ENCODE measurements at regions not wholly inside any gene's neighbourhood (a gene's known extent, or its start where the extent isn't known, plus 50 kb on each side); places are given as distances from the start of the nearest gene placed in this dataset.

DNA sequence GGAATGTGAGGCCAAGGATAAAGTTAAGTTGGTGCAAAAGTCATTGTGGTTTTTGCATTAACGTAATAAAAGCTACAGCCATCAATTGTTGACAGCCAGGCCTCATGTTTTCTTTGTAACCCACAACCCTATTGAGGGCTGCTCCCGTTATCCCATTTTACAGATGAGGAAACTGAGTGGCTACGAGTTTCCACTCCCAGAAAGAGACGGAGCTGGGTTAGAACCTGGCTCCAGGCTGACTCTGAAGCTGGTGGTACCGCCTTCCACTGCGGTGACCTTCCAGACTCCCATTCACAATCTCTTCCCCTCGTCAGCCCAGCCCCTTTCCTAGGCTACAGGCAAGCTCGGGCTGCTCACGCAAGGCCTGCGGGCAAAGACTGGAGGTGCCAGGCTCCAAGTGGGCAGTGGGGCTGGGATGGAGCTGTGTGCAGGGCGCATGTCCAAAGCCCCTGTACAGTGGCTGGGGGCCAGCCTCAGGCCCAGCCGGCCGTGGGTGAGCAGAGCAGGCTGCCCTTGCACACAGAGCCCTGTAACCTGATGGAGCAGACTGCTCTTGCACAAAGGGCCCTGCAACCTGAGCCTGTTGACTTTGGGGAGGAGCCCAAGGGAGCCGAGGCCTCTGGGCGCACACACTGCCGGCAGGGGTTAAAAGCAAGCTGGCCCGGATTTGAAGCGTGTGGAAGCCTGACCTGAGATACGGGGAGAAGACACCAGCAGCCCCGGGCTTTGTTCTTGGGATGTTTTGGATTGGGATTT, 97.4 kb upstream of the TMPRSS2 start:
- no peak for DNase-seq

DNA sequence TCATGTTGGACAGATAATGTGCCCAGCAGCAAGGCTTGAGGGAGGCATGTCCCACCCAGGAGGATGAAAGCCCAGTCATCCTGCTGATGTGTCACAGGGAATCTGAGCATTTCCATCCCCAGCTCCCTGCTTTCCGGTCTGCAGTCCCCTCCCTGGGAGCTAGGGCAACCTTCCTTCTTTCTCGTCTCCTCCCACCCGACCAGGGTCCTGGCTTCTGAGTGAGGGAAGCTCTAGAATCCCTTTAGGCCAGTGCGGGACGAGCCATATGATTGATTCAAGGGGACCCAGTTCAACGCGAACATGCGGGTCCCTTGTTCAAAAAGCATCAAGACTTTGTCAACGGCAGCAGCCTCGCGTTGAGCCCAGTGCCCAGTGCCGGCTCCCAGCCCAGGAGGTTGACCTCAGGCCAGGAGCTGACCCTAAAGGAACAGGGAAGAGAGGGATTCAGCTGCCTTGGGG, 96.7 kb upstream of the TMPRSS2 start:
- DNase-seq, result no peak

GRCh38 chr21:41603476-41603875, 95.5 kb upstream of the TMPRSS2 start:
- no peak for DNase-seq

DNA sequence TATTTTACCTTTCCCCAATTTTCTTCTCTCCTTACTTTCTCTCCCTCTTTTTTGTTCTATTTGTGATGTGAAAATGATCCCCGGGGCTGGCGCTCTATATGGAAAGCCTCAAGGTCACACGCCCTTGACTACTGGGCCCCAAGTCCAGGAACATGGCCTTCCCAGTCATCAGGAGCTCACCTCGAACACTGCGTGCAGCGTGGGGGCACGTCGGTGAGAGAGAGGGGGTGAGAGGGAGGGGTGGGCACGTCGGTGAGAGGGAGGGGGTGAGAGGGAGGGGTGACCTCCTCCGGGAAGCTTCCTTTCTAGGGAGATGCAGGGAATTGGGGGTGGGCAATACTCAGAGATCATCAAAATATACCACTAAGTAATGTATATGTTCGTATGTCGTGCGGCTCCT, 94.6 kb upstream of the TMPRSS2 start:
- DNase-seq, result no peak

DNA sequence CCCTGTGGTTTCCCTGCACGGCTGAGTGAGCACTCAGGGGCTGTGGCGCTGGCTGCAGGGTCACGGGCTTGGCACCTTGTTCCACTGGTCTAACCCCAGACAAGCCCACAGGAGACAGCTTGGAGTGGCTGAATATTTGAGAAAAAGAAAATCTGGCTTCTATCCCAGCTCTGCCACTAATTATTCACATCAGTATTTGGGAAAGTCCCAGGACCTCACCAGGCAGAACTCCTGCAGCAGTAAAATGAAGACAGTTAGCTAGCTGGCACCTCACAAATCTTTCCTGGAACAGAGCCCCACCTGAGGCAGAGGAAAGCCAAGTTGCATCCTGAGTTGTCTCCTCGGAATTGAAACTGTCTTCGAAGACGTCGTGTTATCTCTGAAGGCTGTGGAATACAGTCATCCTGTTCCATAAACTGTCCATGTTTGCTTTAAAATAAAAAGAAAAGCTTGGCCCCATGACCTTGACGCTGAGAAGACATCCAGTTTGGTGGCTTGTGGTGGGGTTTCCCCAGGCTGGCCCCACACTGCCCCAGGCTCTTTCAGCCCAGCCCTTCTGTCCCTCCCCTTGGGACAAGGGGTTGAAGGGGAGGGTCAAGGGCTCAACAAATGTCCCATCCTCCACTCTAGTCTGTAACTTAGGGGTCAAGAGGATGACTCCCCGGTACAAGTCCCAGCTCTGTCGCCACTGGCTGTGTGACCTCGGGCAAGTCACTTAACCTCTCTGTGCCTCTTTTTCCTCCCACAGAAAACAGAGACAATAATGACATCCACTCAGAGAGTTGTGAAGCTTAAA, 93.8 kb upstream of the TMPRSS2 start:
- DNase-seq, result no peak

DNA sequence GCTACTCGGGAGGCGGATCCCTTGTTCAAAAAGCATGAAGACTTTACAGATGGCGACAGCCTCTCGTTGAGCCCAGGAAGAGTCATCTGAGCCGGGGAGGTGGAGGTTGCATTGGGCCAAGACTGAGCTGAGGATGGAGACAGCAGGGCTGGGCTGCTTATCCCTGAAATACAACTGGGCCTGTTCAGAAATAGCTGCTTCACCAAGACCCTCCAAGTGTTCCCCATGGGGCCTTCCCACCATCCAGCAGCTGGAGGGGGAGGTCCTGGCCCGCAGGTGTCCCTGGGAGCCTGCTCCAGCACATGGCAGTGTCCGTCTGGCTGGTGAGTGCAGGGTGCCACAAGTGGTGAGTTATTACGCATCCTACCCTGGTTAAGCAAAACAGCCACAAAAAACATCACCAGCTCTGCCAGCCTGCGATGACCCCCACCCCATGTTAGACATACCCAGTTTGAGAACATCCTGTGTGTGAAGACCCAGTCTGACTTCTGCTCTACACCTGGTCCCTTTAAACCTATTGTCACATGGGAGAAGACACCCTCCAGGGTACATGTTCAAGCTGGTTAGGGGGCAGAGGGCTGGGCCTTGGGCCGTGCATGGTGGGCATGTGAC, 93.1 kb upstream of the TMPRSS2 start:
- no peak for DNase-seq

GRCh38 chr21:41600556-41600955, 92.6 kb upstream of the TMPRSS2 start:
- DNase-seq, result no peak

DNA sequence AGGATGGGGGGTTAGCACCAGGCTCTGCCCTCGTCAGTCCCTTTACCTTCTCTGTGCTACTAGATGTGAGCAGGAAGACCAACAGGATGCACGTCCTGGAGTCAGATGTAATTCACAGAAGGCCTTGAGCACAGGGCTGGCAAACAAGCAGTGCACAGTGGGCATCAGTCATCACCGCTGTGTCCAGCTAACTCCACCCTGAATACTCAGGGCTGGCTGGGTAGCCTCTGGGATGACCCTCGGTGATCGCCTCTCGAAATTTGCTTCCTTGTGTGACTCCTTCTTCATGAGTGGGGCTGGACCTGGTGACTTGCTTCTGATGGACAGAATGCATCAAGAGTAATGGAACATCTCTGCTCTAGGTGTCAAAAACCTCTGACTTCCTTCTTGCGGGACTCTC, 92.2 kb upstream of the TMPRSS2 start:
- DNase-seq, result no peak

GRCh38 chr21:41598561-41599431, 90.8 kb upstream of the TMPRSS2 start:
- DNase-seq, result no peak

- no peak for DNase-seq
Measured at GRCh38 chr21:41597811-41598231, 89.9 kb upstream of the TMPRSS2 start.

GRCh38 chr21:41597227-41597626, 89.3 kb upstream of the TMPRSS2 start:
- DNase-seq, result no peak

- DNase-seq, result no peak
Measured at GRCh38 chr21:41596241-41596925, 88.4 kb upstream of the TMPRSS2 start.

DNA sequence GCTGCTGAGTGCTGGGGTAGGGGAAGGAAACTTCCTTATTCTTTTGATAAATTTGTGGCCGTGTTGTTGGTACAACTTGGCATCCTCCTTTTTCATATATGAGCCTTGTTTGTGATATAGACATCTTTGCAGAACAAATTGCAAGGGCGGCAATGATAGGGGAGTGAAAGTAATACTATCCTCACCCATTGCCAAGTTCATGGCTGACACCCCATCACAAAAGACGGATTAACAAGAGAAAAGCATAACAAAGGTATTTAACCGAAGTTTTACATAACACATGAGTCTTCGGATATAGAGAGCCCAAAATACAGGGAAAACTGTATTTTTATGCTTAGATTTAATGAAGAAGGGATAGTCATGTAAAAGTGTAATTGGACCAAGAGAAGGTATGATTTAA, 86.3 kb upstream of the TMPRSS2 start:
- DNase-seq, result no peak

DNA sequence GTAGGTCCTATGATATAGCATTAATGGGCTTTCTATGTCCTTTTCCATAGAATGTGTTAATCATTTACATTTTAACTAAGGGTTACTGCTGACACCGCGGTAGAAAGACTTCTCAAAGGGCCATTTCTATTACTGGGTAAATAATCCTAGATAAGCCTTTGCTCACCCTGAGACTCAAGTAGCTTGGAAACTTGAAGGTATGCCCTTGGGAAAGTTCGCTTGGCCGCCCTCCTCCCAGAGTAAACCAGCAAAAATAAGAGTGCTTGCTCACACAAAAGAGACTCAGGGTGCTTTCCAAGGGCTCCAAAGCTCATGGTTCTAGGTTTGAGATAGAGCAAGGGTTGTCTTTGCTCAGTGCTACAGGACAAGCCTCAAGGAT, 85.8 kb upstream of the TMPRSS2 start:
- DNase-seq, result no peak

DNA sequence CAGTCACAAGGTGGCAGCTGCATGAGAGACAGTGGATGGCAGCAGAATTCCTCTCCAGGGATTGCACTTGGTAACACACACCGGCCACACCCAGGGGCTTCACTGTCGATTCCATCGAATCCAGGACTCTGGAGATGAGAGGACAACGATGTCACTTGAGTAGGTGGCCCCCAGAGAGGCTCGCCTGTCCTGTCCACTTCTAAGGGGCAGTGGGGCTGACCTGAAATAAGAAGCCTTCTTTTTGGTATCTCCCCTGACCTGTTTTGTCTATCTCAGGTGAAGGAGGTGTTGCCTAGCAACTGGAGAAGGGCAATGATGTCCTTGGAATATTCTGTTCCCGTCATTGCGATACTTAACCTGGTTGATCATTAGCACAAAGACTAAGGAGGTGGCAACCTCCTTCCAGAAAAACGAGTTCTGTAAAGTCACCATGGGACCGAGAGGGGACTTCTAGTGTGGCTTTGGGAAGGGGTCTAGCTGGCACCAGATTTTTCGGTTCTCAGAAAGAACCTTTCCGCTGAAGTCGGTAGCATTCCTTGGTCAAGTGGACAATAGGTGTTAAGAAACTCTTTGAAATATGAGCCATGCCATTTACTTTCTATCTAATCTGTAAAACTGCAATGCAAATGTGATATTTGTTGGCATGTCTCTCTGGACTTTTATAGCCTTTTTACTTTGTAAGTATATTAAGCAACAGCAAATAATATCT, 85.2 kb upstream of the TMPRSS2 start:
- no peak for DNase-seq

DNA sequence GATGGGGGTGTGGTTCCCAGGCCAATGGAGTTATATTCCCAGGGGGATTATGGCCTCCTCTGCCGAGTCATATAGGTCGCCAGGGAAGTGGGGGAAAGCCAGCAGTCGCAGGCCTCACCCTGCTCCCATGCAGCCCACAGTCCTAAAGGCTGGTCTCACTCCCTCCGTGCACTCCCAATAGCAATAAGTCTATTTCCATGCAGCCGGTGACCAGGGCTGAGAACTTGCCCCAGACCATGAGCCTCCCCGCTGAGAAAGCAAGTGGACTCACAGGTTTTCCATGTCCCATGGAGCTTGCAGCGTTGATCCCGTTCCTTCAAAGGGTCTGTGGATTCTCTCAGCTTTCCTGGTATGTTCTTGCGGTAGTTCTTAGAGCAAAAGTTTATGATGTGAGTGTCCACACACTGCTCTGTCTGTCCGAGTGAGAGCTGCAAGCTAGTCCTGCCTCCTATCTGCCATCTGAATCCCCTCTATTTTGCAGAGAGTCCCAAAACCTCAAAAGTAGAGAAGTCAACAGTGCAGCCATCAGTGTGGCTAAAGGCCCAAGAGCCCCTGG, 81.7 kb upstream of the TMPRSS2 start:
- DNase-seq, result no peak

GRCh38 chr21:41589131-41589530, 81.2 kb upstream of the TMPRSS2 start:
- DNase-seq, result no peak

DNA sequence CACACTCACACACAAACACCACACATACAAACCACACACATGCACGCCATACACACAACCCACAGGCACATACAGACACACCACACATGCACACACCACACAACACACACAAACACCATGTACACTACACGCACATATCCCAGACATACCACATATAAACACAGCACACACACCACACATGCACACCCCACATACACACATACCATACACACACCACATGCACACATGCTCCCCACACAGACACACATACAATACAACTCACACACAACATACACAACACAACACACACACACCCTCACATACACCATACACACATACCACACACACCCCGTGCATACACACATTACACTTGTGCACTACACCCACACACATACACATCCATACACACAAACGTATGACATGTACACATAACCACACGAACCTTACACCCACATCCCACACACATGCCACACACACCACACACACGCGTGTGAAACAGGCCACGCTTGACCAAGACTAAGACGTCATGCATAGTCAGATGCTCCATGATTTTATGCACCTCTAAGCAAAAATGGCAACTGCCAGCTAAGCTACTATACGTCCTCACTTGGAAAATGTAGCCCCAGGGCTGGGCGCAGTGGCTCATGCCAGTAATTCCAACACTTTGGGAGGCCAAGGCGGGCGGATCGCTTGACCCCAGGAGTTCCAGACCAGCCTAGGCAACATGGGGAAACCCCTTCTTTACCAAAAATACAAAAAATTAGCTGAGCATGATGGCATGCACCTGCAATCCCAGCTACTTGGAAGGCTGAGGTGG, 77.4 kb upstream of the TMPRSS2 start:
- DNase-seq, result no peak

GRCh38 chr21:41584603-41585176, 76.7 kb upstream of the TMPRSS2 start:
- DNase-seq, result no peak

- no peak for DNase-seq
Measured at GRCh38 chr21:41583274-41583790, 75.4 kb upstream of the TMPRSS2 start.
